ENCODE measurements at regions not wholly inside any gene's neighbourhood (a gene's known extent, or its start where the extent isn't known, plus 50 kb on each side); places are given as distances from the start of the nearest gene placed in this dataset.
A peak's percentile ranks its signal among the peaks of the same experiment; 100 is the strongest.

- H3K27ac ChIP-seq = no peak overlapping the region
- TF ChIP-seq CTCF (conservative IDR thresholded peaks at IDR 0.05) (no peak), ZFX (IDR thresholded peaks at IDR 0.05) (no peak)
Measured at GRCh38 chr7:156547884-156548561, 92.6 kb upstream of the RNF32 start.

- TF ChIP-seq ZFX (IDR thresholded peaks at IDR 0.05) (no peak), CTCF (conservative IDR thresholded peaks at IDR 0.05) (no peak)
Measured at GRCh38 chr7:156545979-156546378, 94.6 kb upstream of the RNF32 start.

GRCh38 chr7:156544919-156545715, 95.5 kb upstream of the RNF32 start:
- H3K27ac ChIP-seq = peak overlapping the region; percentile 47
- TF ChIP-seq ZFX (IDR thresholded peaks at IDR 0.05) (peak; percentile 43; the same call in 1 of the 2 replicates), CTCF (conservative IDR thresholded peaks at IDR 0.05) (peak; percentile 41)

More at GRCh38 chr7:156545979-156546378, 94.6 kb upstream of the RNF32 start:
- H3K27ac ChIP-seq = 0 out of 2 replicates have a peak overlapping the region, but pooled peaks have one; percentile 22

- TF ChIP-seq ZFX (IDR thresholded peaks at IDR 0.05) (no peak), CTCF (conservative IDR thresholded peaks at IDR 0.05) (no peak)
- H3K27ac ChIP-seq = peak overlapping the region; percentile 47
Measured at GRCh38 chr7:156543699-156544598, 96.6 kb upstream of the RNF32 start.

GRCh38 chr7:156540619-156541165, 99.9 kb upstream of the RNF32 start:
- no peak overlapping the region for H3K27ac ChIP-seq
- TF ChIP-seq ZFX (IDR thresholded peaks at IDR 0.05) (no peak), CTCF (conservative IDR thresholded peaks at IDR 0.05) (no peak)

- no peak overlapping the region for H3K27ac ChIP-seq
- TF ChIP-seq ZFX (IDR thresholded peaks at IDR 0.05) (no peak), CTCF (conservative IDR thresholded peaks at IDR 0.05) (no peak)
Measured at GRCh38 chr7:156539999-156540398, 100.6 kb upstream of the RNF32 start.

Measured in C4-2B (cell line).